HFF-Myc (cell line): ENCODE measurements at regions not wholly inside any gene's neighbourhood (a gene's known extent, or its start where the extent isn't known, plus 50 kb on each side); places are given as distances from the start of the nearest gene placed in this dataset.

ENCODE experiments used
- DNase-seq: peaks from one replicate; pipeline ENCODE4 v3.0.0-alpha.2; 2011; ENCODE audit warnings: low read depth; ENCODE audit errors: extremely low read depth
- H3K4me3 ChIP-seq: replicated peaks from 2 replicates; pipeline ENCODE4 v1.5.1; 2011; ENCODE audit warnings: low read depth, mild to moderate bottlenecking, control low read depth, low read length
- TF ChIP-seq, protein P1 (sequence below): IDR thresholded peaks from 2 replicates; pipeline ENCODE4 v1.5.1; 2012; ENCODE audit warnings: mild to moderate bottlenecking, low read depth, low read length, control low read depth; ENCODE audit errors: missing control alignments

DNA sequence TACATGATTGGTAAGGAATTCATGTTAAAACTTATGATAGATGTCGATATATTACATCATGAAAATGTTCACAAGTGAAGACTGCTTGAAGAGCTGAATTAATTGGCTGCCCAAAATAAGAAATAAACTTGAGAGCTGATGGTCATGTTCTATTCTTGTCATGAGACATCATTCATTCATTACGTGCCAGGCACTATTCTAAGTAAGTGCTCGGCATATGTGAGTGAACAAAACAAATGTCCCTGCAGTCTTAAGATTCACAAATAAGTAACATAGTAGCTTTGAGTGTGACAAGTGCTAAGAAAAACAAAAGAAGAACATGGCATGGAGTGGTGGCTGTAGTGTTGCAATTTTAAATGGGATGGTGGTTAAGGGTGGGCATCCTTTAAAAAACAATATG is 329.3 kb downstream of the SUCLA2 start:
- TF ChIP-seq, protein P1, sequence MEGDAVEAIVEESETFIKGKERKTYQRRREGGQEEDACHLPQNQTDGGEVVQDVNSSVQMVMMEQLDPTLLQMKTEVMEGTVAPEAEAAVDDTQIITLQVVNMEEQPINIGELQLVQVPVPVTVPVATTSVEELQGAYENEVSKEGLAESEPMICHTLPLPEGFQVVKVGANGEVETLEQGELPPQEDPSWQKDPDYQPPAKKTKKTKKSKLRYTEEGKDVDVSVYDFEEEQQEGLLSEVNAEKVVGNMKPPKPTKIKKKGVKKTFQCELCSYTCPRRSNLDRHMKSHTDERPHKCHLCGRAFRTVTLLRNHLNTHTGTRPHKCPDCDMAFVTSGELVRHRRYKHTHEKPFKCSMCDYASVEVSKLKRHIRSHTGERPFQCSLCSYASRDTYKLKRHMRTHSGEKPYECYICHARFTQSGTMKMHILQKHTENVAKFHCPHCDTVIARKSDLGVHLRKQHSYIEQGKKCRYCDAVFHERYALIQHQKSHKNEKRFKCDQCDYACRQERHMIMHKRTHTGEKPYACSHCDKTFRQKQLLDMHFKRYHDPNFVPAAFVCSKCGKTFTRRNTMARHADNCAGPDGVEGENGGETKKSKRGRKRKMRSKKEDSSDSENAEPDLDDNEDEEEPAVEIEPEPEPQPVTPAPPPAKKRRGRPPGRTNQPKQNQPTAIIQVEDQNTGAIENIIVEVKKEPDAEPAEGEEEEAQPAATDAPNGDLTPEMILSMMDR: no peak
- no peak for DNase-seq
- H3K4me3 ChIP-seq: no peak overlapping the region

DNA sequence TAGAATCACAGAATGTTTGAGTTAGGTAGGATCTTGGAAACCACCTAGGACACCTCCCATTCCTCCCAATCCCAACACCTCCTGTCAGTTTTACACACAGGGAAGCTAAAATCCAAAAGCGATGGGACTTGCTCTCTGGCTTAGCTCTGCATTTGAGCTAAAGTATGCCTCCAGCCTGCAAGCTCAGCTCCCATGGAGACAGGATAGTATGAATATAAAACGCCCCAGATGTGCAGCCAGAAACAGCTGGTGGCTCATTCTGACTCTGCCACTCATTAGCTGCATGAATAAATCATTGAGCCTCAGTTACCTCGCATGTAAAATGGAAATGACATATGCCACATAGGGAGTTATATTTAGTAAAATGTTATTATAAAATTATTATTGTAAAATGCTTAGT is 336.0 kb downstream of the SUCLA2 start:
- no peak overlapping the region for H3K4me3 ChIP-seq
- TF ChIP-seq, protein P1: no peak
- no peak for DNase-seq

DNA sequence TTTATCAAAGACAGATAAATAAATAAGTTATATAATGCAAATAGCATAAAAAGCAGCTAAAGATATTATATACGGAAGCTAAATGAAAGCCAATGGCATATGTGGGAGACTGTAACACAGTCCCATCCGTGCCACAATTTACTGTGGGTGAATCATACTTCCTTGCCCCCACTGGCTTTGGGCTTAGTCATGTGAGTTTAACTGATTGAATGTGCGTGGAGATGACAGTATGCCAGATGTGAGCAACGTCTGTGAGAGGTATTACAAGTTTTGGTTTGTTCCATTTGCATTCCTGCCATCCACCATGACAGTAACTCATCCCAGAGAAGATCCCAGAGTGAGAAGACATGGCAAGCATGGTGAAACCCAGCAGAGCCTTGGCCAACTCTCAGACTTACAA is 340.0 kb downstream of the SUCLA2 start:
- DNase-seq: peak; percentile 72
- TF ChIP-seq, protein P1: no peak
- no peak overlapping the region for H3K4me3 ChIP-seq

DNA sequence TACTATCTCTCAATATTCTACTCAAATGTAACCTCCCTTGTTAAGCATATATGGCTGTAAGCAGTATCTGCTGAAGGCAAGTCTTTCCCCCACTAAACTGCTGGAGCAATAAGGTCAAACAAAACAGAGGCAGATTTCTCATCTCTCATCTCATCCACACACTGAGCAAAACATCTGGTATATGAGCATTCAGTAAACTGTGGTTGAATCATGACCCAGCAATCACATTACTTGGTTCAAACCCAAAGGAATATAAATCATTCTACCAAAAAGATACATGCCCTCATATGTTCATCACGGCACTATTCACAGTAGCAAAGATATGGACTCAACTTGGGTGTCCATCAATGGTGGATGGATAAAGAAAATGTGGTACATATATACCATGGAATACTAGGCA is 344.4 kb downstream of the SUCLA2 start:
- no peak overlapping the region for H3K4me3 ChIP-seq
- DNase-seq: no peak
- TF ChIP-seq, protein P1: no peak

DNA sequence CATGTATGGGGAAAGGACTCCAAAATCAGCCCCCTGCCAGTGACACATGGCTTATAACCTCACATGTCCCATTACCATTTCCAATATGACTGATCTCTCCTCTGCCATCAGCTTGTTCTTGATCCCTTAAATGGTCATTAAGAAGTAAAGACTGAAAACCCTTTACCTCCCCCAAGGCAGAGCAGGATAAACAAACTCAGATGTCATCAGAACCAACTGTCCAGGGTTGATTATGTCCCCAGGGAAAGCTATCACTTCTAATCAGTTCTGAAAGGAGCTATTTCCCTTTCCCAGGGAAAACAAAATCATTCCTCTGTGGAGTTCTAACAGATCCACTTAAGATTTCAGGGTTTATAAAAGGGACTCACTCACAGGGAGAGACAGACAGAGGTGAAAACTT is 350.9 kb downstream of the SUCLA2 start:
- TF ChIP-seq, protein P1: no peak
- no peak overlapping the region for H3K4me3 ChIP-seq
- DNase-seq: no peak

DNA sequence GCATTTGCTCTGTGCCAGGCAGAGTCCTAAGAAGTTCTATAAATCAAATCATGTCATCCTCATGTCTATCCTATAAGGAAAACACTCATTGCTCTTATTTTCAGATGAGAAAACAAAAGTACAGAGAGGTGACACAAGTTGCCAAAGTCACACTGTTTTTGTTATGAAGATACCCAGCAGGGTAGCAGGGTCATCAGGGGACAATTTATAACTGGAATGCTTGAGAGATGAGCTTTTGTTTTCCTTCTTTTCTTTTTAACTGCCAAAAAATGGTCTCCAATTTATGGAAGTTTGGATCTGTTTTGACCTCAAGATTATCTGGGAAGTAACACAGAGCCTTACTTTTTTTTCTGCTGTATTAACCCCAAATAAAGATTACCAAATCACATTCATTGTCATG is 354.1 kb downstream of the SUCLA2 start:
- no peak for DNase-seq
- H3K4me3 ChIP-seq: no peak overlapping the region
- TF ChIP-seq, protein P1: no peak

DNA sequence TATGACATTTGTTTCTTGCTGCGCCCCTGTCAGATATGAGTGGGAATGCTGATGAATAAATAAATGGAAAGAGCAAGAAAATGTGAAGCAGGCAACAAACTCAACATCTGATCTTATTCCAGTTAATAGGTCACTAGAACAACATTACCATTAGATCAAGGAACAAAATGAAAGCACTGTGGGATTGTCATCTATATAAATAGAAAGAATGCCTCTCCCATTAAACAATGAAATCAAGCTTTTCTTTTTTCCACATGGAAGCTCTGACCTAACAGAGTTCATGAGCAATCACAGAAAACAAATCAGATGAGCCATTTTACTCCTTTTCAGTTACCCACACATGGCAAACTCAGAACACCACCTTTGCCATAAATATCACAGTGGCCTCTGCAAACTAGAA is 354.8 kb downstream of the SUCLA2 start:
- DNase-seq: no peak
- no peak overlapping the region for H3K4me3 ChIP-seq
- TF ChIP-seq, protein P1: no peak
